ENCODE measurements at regions not wholly inside any gene's neighbourhood (a gene's known extent, or its start where the extent isn't known, plus 50 kb on each side); places are given as distances from the start of the nearest gene placed in this dataset.

- WGBS: 96% methylated on average over 9 of the region's 9 CpGs
- Histone ChIP-seq H3K27ac (ENCODE audit: low read depth in 1 of 2, low read length in 1 of 2) (no peak overlapping the region), H3K27me3 (ENCODE audit: control insufficient read depth in 2 of 2, insufficient read depth in 1 of 2, low read length in 1 of 2) (no peaks in the 10 kb centered on the region), H3K36me3 (ENCODE audit: control insufficient read depth in 2 of 2, insufficient read depth in 2 of 2, low read length in 1 of 2) (no peaks in the 10 kb centered on the region), H3K4me1 (ENCODE audit: control insufficient read depth in 2 of 2, insufficient read depth in 2 of 2, low read length in 2 of 2) (peaks cover 0 to 4% of the 10 kb centered on the region in 2 donors), H3K9me3 (ENCODE audit: control insufficient read depth in 2 of 2, insufficient read depth in 1 of 2, low read length in 1 of 2) (no peaks in the 10 kb centered on the region), H3K4me3 (ENCODE audit: low read length in 2 of 2) (no peak overlapping the region)
- no peak for DNase-seq (ENCODE audit: low read depth in 6 of 9, low spot score in 9 of 9)
These were observed 119.5 kb upstream of the LRIG1 start for GRCh38 chr3:66620296-66620695.

- Histone ChIP-seq H3K27ac (ENCODE audit: low read depth in 1 of 2, low read length in 1 of 2) (no peak overlapping the region), H3K9me3 (ENCODE audit: control insufficient read depth in 2 of 2, insufficient read depth in 1 of 2, low read length in 1 of 2) (no peaks in the 10 kb centered on the region), H3K27me3 (ENCODE audit: control insufficient read depth in 2 of 2, insufficient read depth in 1 of 2, low read length in 1 of 2) (no peaks in the 10 kb centered on the region), H3K4me3 (ENCODE audit: low read length in 2 of 2) (no peak overlapping the region), H3K4me1 (ENCODE audit: control insufficient read depth in 2 of 2, insufficient read depth in 2 of 2, low read length in 2 of 2) (no peaks in the 10 kb centered on the region), H3K36me3 (ENCODE audit: control insufficient read depth in 2 of 2, insufficient read depth in 2 of 2, low read length in 1 of 2) (no peaks in the 10 kb centered on the region)
- 98% methylated on average over 2 of the region's 2 CpGs for WGBS
- no peak for DNase-seq (ENCODE audit: low read depth in 6 of 9, low spot score in 9 of 9)
These were observed 122.1 kb upstream of the LRIG1 start for GRCh38 chr3:66622756-66623457.

GRCh38 chr3:66625505-66626216, 124.8 kb upstream of the LRIG1 start:
- no peak for DNase-seq (ENCODE audit: low read depth in 6 of 9, low spot score in 9 of 9)
- no peaks in the 10 kb centered on the region for H3K4me1 ChIP-seq (ENCODE audit: control insufficient read depth in 2 of 2, insufficient read depth in 2 of 2, low read length in 2 of 2)
- no peaks in the 10 kb centered on the region for H3K27me3 ChIP-seq (ENCODE audit: control insufficient read depth in 2 of 2, insufficient read depth in 1 of 2, low read length in 1 of 2)
- 93% methylated on average over 5 of the region's 5 CpGs for WGBS
- no peak overlapping the region for H3K4me3 ChIP-seq (ENCODE audit: low read length in 2 of 2)
- no peak overlapping the region for H3K27ac ChIP-seq (ENCODE audit: low read depth in 1 of 2, low read length in 1 of 2)
- no peaks in the 10 kb centered on the region for H3K36me3 ChIP-seq (ENCODE audit: control insufficient read depth in 2 of 2, insufficient read depth in 2 of 2, low read length in 1 of 2)
- H3K9me3 ChIP-seq (ENCODE audit: control insufficient read depth in 2 of 2, insufficient read depth in 1 of 2, low read length in 1 of 2): no peaks in the 10 kb centered on the region

- Histone ChIP-seq H3K4me1 (ENCODE audit: control insufficient read depth in 2 of 2, insufficient read depth in 2 of 2, low read length in 2 of 2) (no peaks in the 10 kb centered on the region), H3K9me3 (ENCODE audit: control insufficient read depth in 2 of 2, insufficient read depth in 1 of 2, low read length in 1 of 2) (no peaks in the 10 kb centered on the region), H3K27me3 (ENCODE audit: control insufficient read depth in 2 of 2, insufficient read depth in 1 of 2, low read length in 1 of 2) (no peaks in the 10 kb centered on the region), H3K36me3 (ENCODE audit: control insufficient read depth in 2 of 2, insufficient read depth in 2 of 2, low read length in 1 of 2) (no peaks in the 10 kb centered on the region), H3K4me3 (ENCODE audit: low read length in 2 of 2) (no peak overlapping the region), H3K27ac (ENCODE audit: low read depth in 1 of 2, low read length in 1 of 2) (no peak overlapping the region)
- DNase-seq (ENCODE audit: low read depth in 6 of 9, low spot score in 9 of 9): no peak
- 92% methylated on average over 8 of the region's 8 CpGs for WGBS
These were observed 128.5 kb upstream of the LRIG1 start for GRCh38 chr3:66629150-66629981.

- Histone ChIP-seq H3K4me3 (ENCODE audit: low read length in 2 of 2) (no peak overlapping the region), H3K4me1 (ENCODE audit: control insufficient read depth in 2 of 2, insufficient read depth in 2 of 2, low read length in 2 of 2) (no peaks in the 10 kb centered on the region), H3K27me3 (ENCODE audit: control insufficient read depth in 2 of 2, insufficient read depth in 1 of 2, low read length in 1 of 2) (no peaks in the 10 kb centered on the region), H3K27ac (ENCODE audit: low read depth in 1 of 2, low read length in 1 of 2) (no peak overlapping the region), H3K36me3 (ENCODE audit: control insufficient read depth in 2 of 2, insufficient read depth in 2 of 2, low read length in 1 of 2) (no peaks in the 10 kb centered on the region), H3K9me3 (ENCODE audit: control insufficient read depth in 2 of 2, insufficient read depth in 1 of 2, low read length in 1 of 2) (no peaks in the 10 kb centered on the region)
- DNase-seq (ENCODE audit: low read depth in 6 of 9, low spot score in 9 of 9): no peak
These were observed 129.2 kb upstream of the LRIG1 start for GRCh38 chr3:66629982-66630368.

- Histone ChIP-seq H3K9me3 (ENCODE audit: control insufficient read depth in 2 of 2, insufficient read depth in 1 of 2, low read length in 1 of 2) (no peaks in the 10 kb centered on the region), H3K36me3 (ENCODE audit: control insufficient read depth in 2 of 2, insufficient read depth in 2 of 2, low read length in 1 of 2) (no peaks in the 10 kb centered on the region), H3K27me3 (ENCODE audit: control insufficient read depth in 2 of 2, insufficient read depth in 1 of 2, low read length in 1 of 2) (no peaks in the 10 kb centered on the region), H3K4me3 (ENCODE audit: low read length in 2 of 2) (no peak overlapping the region), H3K4me1 (ENCODE audit: control insufficient read depth in 2 of 2, insufficient read depth in 2 of 2, low read length in 2 of 2) (no peaks in the 10 kb centered on the region), H3K27ac (ENCODE audit: low read depth in 1 of 2, low read length in 1 of 2) (no peak overlapping the region)
- no peak for DNase-seq (ENCODE audit: low read depth in 6 of 9, low spot score in 9 of 9)
- 95% methylated on average over 6 of the region's 6 CpGs for WGBS
These were observed 132.9 kb upstream of the LRIG1 start for GRCh38 chr3:66633402-66634381.

GRCh38 chr3:66638717-66639116, 137.9 kb upstream of the LRIG1 start:
- H3K4me1 ChIP-seq (ENCODE audit: control insufficient read depth in 2 of 2, insufficient read depth in 2 of 2, low read length in 2 of 2): no peaks in the 10 kb centered on the region
- H3K27me3 ChIP-seq (ENCODE audit: control insufficient read depth in 2 of 2, insufficient read depth in 1 of 2, low read length in 1 of 2): no peaks in the 10 kb centered on the region
- DNase-seq (ENCODE audit: low read depth in 6 of 9, low spot score in 9 of 9): no peak
- no peaks in the 10 kb centered on the region for H3K36me3 ChIP-seq (ENCODE audit: control insufficient read depth in 2 of 2, insufficient read depth in 2 of 2, low read length in 1 of 2)
- H3K27ac ChIP-seq (ENCODE audit: low read depth in 1 of 2, low read length in 1 of 2): no peak overlapping the region
- no peak overlapping the region for H3K4me3 ChIP-seq (ENCODE audit: low read length in 2 of 2)
- H3K9me3 ChIP-seq (ENCODE audit: control insufficient read depth in 2 of 2, insufficient read depth in 1 of 2, low read length in 1 of 2): no peaks in the 10 kb centered on the region
- 37% methylated on average over 6 of the region's 6 CpGs for WGBS

GRCh38 chr3:66639809-66640356, 139.1 kb upstream of the LRIG1 start:
- H3K4me3 ChIP-seq (ENCODE audit: low read length in 2 of 2): no peak overlapping the region
- no peak overlapping the region for H3K27ac ChIP-seq (ENCODE audit: low read depth in 1 of 2, low read length in 1 of 2)
- DNase-seq (ENCODE audit: low read depth in 6 of 9, low spot score in 9 of 9): no peak
- no peaks in the 10 kb centered on the region for H3K9me3 ChIP-seq (ENCODE audit: control insufficient read depth in 2 of 2, insufficient read depth in 1 of 2, low read length in 1 of 2)
- H3K36me3 ChIP-seq (ENCODE audit: control insufficient read depth in 2 of 2, insufficient read depth in 2 of 2, low read length in 1 of 2): no peaks in the 10 kb centered on the region
- H3K27me3 ChIP-seq (ENCODE audit: control insufficient read depth in 2 of 2, insufficient read depth in 1 of 2, low read length in 1 of 2): no peaks in the 10 kb centered on the region
- H3K4me1 ChIP-seq (ENCODE audit: control insufficient read depth in 2 of 2, insufficient read depth in 2 of 2, low read length in 2 of 2): no peaks in the 10 kb centered on the region
- WGBS: 98% methylated on average over 3 of the region's 3 CpGs
